ENCODE measurements at regions not wholly inside any gene's neighbourhood (a gene's known extent, or its start where the extent isn't known, plus 50 kb on each side); places are given as distances from the start of the nearest gene placed in this dataset.

DNA sequence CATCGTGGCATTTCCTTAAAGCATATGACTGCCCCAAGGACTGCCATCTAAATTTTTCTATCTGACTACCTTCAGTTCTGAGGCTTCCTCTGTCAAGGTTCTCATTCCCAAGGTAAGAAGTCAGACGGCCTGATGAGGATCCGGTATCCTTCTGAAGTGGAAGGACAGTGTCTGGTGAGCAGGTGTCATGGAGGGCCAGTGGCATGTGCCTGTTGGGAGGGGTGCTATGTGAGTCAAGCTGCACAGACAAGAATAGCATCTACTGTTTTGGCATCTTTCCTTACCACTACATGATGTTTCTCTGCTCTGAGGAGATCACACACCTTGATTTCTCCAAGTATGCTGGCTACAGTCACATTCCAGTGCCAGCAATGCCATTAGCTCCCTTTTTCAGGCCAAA lies 99.6 kb upstream of the RGS1 start:
- Histone ChIP-seq H3K36me3 (ENCODE audit: control insufficient read depth, insufficient read depth, low read length) (no peaks in the 10 kb centered on the region), H3K27ac (ENCODE audit: low read length) (no peak overlapping the region), H3K4me3 (ENCODE audit: low read depth in 2 of 2, low read length in 2 of 2) (no peak overlapping the region), H3K9me3 (ENCODE audit: control insufficient read depth, insufficient read depth, low read depth, low read length) (no peaks in the 10 kb centered on the region), H3K4me1 (ENCODE audit: control insufficient read depth, insufficient read depth, low read length) (no peaks in the 10 kb centered on the region), H3K27me3 (ENCODE audit: control insufficient read depth, insufficient read depth, low read length) (peaks cover 4% of the 10 kb centered on the region)
- BruUV-seq (replicated peaks): no TSS peak
- intact Hi-C loops (cut with micrococcal nuclease; ENCODE audit: unreplicated experiment) (loop anchor here (1.0 to 5.0 kb wide), 3 partner anchors 104 to 543 kb away; partner anchors contain the start of gene RGS2), in situ Hi-C loops (cut with HindIII; ENCODE audit: low pct_unique_long_range_greater_than_20kb, low sequenced_read_pairs) (no loop called here)
- ATAC-seq (no peak), DNase-seq (ENCODE audit: low read depth, low spot score) (no peak)
- ChIA-PET CTCF (no interaction called here), POLR2A (no interaction called here)
- TF ChIP-seq SIN3A (IDR thresholded peaks at IDR 0.05; ENCODE audit: borderline replicate concordance, insufficient read depth, low read depth, low read length) (no peak), TCF7L2 (IDR thresholded peaks at IDR 0.05; ENCODE audit: low read depth, low read length) (no peak), POLR2AphosphoS5 (IDR thresholded peaks at IDR 0.05; ENCODE audit: low read depth, low read length) (no peak)
- TF ChIP-seq, protein P1, sequence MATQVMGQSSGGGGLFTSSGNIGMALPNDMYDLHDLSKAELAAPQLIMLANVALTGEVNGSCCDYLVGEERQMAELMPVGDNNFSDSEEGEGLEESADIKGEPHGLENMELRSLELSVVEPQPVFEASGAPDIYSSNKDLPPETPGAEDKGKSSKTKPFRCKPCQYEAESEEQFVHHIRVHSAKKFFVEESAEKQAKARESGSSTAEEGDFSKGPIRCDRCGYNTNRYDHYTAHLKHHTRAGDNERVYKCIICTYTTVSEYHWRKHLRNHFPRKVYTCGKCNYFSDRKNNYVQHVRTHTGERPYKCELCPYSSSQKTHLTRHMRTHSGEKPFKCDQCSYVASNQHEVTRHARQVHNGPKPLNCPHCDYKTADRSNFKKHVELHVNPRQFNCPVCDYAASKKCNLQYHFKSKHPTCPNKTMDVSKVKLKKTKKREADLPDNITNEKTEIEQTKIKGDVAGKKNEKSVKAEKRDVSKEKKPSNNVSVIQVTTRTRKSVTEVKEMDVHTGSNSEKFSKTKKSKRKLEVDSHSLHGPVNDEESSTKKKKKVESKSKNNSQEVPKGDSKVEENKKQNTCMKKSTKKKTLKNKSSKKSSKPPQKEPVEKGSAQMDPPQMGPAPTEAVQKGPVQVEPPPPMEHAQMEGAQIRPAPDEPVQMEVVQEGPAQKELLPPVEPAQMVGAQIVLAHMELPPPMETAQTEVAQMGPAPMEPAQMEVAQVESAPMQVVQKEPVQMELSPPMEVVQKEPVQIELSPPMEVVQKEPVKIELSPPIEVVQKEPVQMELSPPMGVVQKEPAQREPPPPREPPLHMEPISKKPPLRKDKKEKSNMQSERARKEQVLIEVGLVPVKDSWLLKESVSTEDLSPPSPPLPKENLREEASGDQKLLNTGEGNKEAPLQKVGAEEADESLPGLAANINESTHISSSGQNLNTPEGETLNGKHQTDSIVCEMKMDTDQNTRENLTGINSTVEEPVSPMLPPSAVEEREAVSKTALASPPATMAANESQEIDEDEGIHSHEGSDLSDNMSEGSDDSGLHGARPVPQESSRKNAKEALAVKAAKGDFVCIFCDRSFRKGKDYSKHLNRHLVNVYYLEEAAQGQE (IDR thresholded peaks at IDR 0.05; ENCODE audit: insufficient read depth in 1 of 2, low read depth in 2 of 2, low read length in 1 of 2): no peak
- TF ChIP-seq, protein P2, sequence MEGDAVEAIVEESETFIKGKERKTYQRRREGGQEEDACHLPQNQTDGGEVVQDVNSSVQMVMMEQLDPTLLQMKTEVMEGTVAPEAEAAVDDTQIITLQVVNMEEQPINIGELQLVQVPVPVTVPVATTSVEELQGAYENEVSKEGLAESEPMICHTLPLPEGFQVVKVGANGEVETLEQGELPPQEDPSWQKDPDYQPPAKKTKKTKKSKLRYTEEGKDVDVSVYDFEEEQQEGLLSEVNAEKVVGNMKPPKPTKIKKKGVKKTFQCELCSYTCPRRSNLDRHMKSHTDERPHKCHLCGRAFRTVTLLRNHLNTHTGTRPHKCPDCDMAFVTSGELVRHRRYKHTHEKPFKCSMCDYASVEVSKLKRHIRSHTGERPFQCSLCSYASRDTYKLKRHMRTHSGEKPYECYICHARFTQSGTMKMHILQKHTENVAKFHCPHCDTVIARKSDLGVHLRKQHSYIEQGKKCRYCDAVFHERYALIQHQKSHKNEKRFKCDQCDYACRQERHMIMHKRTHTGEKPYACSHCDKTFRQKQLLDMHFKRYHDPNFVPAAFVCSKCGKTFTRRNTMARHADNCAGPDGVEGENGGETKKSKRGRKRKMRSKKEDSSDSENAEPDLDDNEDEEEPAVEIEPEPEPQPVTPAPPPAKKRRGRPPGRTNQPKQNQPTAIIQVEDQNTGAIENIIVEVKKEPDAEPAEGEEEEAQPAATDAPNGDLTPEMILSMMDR (IDR thresholded peaks at IDR 0.05): no peak

DNA sequence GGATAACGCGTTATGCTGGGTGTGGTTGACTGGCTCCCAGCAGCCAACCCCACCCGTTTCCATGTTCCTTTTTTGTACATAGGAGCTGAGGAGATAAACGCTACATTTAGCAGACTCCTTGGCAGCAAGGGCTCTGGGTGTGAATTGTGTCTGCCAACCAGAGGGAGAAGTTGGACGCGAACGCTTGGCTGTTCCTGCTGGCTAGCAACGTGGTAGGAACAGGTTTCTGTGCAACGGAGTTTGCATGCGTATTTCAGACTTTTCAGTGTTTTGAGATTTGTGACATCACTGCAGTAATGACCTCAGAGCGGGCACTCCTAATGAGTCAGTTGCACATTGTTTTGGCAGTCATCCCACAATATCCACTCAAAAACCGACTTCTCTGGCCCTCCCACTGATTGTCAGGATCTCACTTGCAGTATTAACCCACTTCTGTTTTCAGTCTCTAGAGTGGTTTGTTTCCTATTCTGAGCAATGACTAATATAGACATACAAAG lies 98.7 kb upstream of the RGS1 start:
- ATAC-seq: no peak
- Histone ChIP-seq H3K4me3 (ENCODE audit: low read depth in 2 of 2, low read length in 2 of 2) (no peak overlapping the region), H3K4me1 (ENCODE audit: control insufficient read depth, insufficient read depth, low read length) (no peaks in the 10 kb centered on the region), H3K36me3 (ENCODE audit: control insufficient read depth, insufficient read depth, low read length) (no peaks in the 10 kb centered on the region), H3K27me3 (ENCODE audit: control insufficient read depth, insufficient read depth, low read length) (peaks cover 2% of the 10 kb centered on the region), H3K9me3 (ENCODE audit: control insufficient read depth, insufficient read depth, low read depth, low read length) (no peaks in the 10 kb centered on the region), H3K27ac (ENCODE audit: low read length) (no peak overlapping the region)
- no TSS peak for BruUV-seq (replicated peaks)
- in situ Hi-C loops (cut with HindIII; ENCODE audit: low pct_unique_long_range_greater_than_20kb, low sequenced_read_pairs): no loop called here
- CTCF ChIA-PET: interaction anchor here (0.7 kb wide), 1 partner anchor 320 kb away, joined by 3 read pairs; no protein-coding TSS in a partner anchor
- POLR2A ChIA-PET: no interaction called here
- DNase-seq (ENCODE audit: low read depth, low spot score): no peak
- no peak for TF ChIP-seq SIN3A (IDR thresholded peaks at IDR 0.05; ENCODE audit: borderline replicate concordance, insufficient read depth, low read depth, low read length)
- no peak for TF ChIP-seq POLR2AphosphoS5 (IDR thresholded peaks at IDR 0.05; ENCODE audit: low read depth, low read length)
- TF ChIP-seq, protein P2 (IDR thresholded peaks at IDR 0.05): no peak
- TF ChIP-seq, protein P1 (IDR thresholded peaks at IDR 0.05; ENCODE audit: insufficient read depth in 1 of 2, low read depth in 2 of 2, low read length in 1 of 2): no peak
- TF ChIP-seq TCF7L2 (IDR thresholded peaks at IDR 0.05; ENCODE audit: low read depth, low read length): no peak
- intact Hi-C loops (cut with micrococcal nuclease; ENCODE audit: unreplicated experiment): loop anchor here (1.0 to 5.0 kb wide), 2 partner anchors 133 to 330 kb away; partner anchors contain the start of gene RGS2
